Endothelial cell of umbilical vein (primary cell): ENCODE measurements at regions not wholly inside any gene's neighbourhood (a gene's known extent, or its start where the extent isn't known, plus 50 kb on each side); places are given as distances from the start of the nearest gene placed in this dataset.

Experiments
- BruUV-seq: library from RNA; stranded (reverse); fragments of 400-500 nt; replicated peaks from 2 replicates; lab custom pipeline; 2021; lab: Mats Ljungman, UMichigan
- CTCF ChIA-PET: fragments of 300-600, 350-600 bp; sonication (Branson Sonifier 250); formaldehyde crosslinking; loops from one replicate; lab custom pipeline; 2021; ENCODE audit warnings: antibody characterized with exemption, inconsistent platforms; lab: Charles Lee
- POLR2A ChIA-PET: fragments of 300-600, 350-600 bp; sonication (Branson Sonifier 250); formaldehyde crosslinking; loops from one replicate; lab custom pipeline; 2021; ENCODE audit warnings: antibody characterized with exemption, inconsistent platforms; lab: Charles Lee
- DNase-seq: peaks from one replicate; pipeline ENCODE4 v3.0.0-alpha.2; 2011; ENCODE audit warnings: low read depth, low spot score
- FAIRE-seq: peaks from 2 replicates; lab custom pipeline; 2011; peaks lifted over from hg19 to GRCh38; lab: Jason Lieb, UNC
- H2AFZ ChIP-seq: 2 replicates; pipeline ENCODE4 v1.6.0; 2012; ENCODE audit warnings: low read depth, low read length, control low read depth, inconsistent platforms
- H3K27ac ChIP-seq: 2 replicates; pipeline ENCODE4 v1.5.1; 2011; ENCODE audit warnings: low read depth, mild to moderate bottlenecking, control low read depth, low read length, moderate library complexity; ENCODE audit not compliant: insufficient read depth
- H3K27me3 ChIP-seq, 2 experiments: 2 replicates each; pipeline versions ENCODE4 v1.6.0 to v1.6.1; 2011; ENCODE audit warnings: low read length in 2 of 2, mixed read lengths in 1 of 2; ENCODE audit not compliant: control insufficient read depth in 2 of 2, insufficient read depth in 2 of 2
- H3K36me3 ChIP-seq, 2 experiments: 2 replicates in 1 of 2; 3 replicates in 1 of 2; pipeline ENCODE4 v1.5.1; 2011; ENCODE audit warnings: low read length in 2 of 2, mild to moderate bottlenecking in 1 of 2, moderate library complexity in 1 of 2; ENCODE audit not compliant: control insufficient read depth in 2 of 2, insufficient read depth in 2 of 2; ENCODE audit errors: extremely low read depth in 1 of 2
- H3K4me1 ChIP-seq: 3 replicates; pipeline ENCODE4 v1.5.1; 2011; ENCODE audit warnings: mild to moderate bottlenecking, low read length; ENCODE audit not compliant: control insufficient read depth, insufficient read depth; ENCODE audit errors: extremely low read depth
- H3K4me2 ChIP-seq: 2 replicates; pipeline ENCODE4 v1.6.1; 2011; ENCODE audit warnings: low read length, control low read depth, mixed read lengths; ENCODE audit not compliant: insufficient read depth
- H3K4me3 ChIP-seq, 3 experiments: fragments of 200-600 bp in 1 of 3; sonication (generic), shearing (Covaris generic) in 1 of 3; replicated peaks in 1 of 3; 2 replicates each; pipeline ENCODE4 v1.5.1; 2011 to 2016; ENCODE audit warnings: control low read depth in 3 of 3, low read length in 3 of 3, mild to moderate bottlenecking in 2 of 3, inconsistent platforms in 1 of 3, low read depth in 1 of 3, moderate library complexity in 1 of 3; ENCODE audit not compliant: insufficient read depth in 1 of 3
- H3K79me2 ChIP-seq: 2 replicates; pipeline ENCODE4 v1.6.0; 2012; ENCODE audit warnings: low read length, inconsistent platforms; ENCODE audit not compliant: control insufficient read depth, insufficient read depth
- H3K9ac ChIP-seq: replicated peaks from 2 replicates; pipeline ENCODE3; 2011; ENCODE audit warnings: low read length, control low read depth; ENCODE audit not compliant: insufficient read depth; ENCODE audit errors: extremely low read depth
- H3K9me1 ChIP-seq: replicated peaks from 3 replicates; pipeline ENCODE4 v1.6.0; 2011; ENCODE audit warnings: mild to moderate bottlenecking, low read length; ENCODE audit not compliant: control insufficient read depth, insufficient read depth; ENCODE audit errors: extremely low read depth
- H3K9me3 ChIP-seq: replicated peaks from 2 replicates; pipeline ENCODE4 v1.5.1; 2012; ENCODE audit warnings: low read length, inconsistent platforms; ENCODE audit not compliant: control insufficient read depth, insufficient read depth
- H4K20me1 ChIP-seq: replicated peaks from 2 replicates; pipeline ENCODE3; 2011; ENCODE audit warnings: mild to moderate bottlenecking, low read length; ENCODE audit not compliant: control insufficient read depth, insufficient read depth; ENCODE audit errors: extremely low read depth
- CTCF ChIP-seq, 2 donors: IDR thresholded peaks; 1 replicate in 1 of 2; 2 replicates in 1 of 2; pipeline ENCODE4 v1.5.1; 2011; ENCODE audit warnings: low read length in 2 of 2, mild to moderate bottlenecking in 2 of 2, moderate library complexity in 2 of 2, control low read depth in 1 of 2, inconsistent platforms in 1 of 2, low read depth in 1 of 2; ENCODE audit not compliant: insufficient read depth in 1 of 2; ENCODE audit errors: extremely low read depth in 1 of 2
- EZH2 ChIP-seq: IDR thresholded peaks from 2 replicates; pipeline ENCODE4 v1.6.1; 2012; ENCODE audit warnings: borderline replicate concordance, low read depth, mild to moderate bottlenecking, moderate library complexity, low read length, inconsistent platforms; ENCODE audit not compliant: severe bottlenecking
- FOS ChIP-seq: IDR thresholded peaks from 2 replicates; pipeline ENCODE4 v1.6.1; 2011; ENCODE audit warnings: mild to moderate bottlenecking, low read length, moderate library complexity, borderline replicate concordance; ENCODE audit not compliant: insufficient read depth
- JUN ChIP-seq: IDR thresholded peaks from 2 replicates; pipeline ENCODE4 v1.6.1; 2011; ENCODE audit warnings: borderline replicate concordance, low read depth; ENCODE audit not compliant: insufficient read length, insufficient read depth
- MYC ChIP-seq: IDR thresholded peaks from one replicate; pipeline ENCODE4 v1.6.1; 2011; ENCODE audit warnings: mild to moderate bottlenecking, low read depth, low read length
- POLR2A ChIP-seq: IDR thresholded peaks from 2 replicates; pipeline ENCODE4 v1.6.1; 2012; ENCODE audit warnings: low read depth, mild to moderate bottlenecking, control low read depth, low read length
- dilution Hi-C: fragments of 300-500 bp; cut with MboI; formaldehyde crosslinking; loops from one replicate; pipeline ENCODE4 v1.15.0; 2019; ENCODE audit warnings: low sequenced_read_pairs; ENCODE audit not compliant: extremely low pct_ligation_motif_present
- intact Hi-C: fragments of 100-400 bp; cut with micrococcal nuclease; formaldehyde crosslinking; loops from one replicate; pipeline ENCODE4 v1.10.0; 2022
- TF ChIP-seq, protein P1 (sequence below): IDR thresholded peaks from 2 replicates; pipeline ENCODE4 v1.6.1; 2011; ENCODE audit not compliant: insufficient read depth, insufficient read length

- intact Hi-C loops (no loop called here), dilution Hi-C loops (no loop called here)
- CTCF ChIA-PET, result interaction anchor here (0.8 to 1.3 kb wide), 2 partner anchors 9 to 48 kb away, joined by 3 read pairs; no protein-coding TSS in a partner anchor
- Histone ChIP-seq H2AFZ (no peak overlapping the region), H3K4me1 (no peaks in the 10 kb centered on the region), H3K9me3 (no peaks in the 10 kb centered on the region), H3K27ac (no peak overlapping the region), H3K4me3 (no peak overlapping the region), H3K9me1 (no peaks in the 10 kb centered on the region), H3K9ac (no peak overlapping the region), H4K20me1 (no peaks in the 10 kb centered on the region), H3K36me3 (no peaks in the 10 kb centered on the region), H3K27me3 (peaks cover 5% of the 10 kb centered on the region in 2 experiments), H3K79me2 (no peaks in the 10 kb centered on the region), H3K4me2 (no peak overlapping the region)
- POLR2A ChIA-PET, result no interaction called here
- FAIRE-seq, result no peak
- BruUV-seq, result no TSS peak
- DNase-seq, result no peak
- TF ChIP-seq FOS (no peak), JUN (no peak)
Observed at GRCh38 chr13:33752597-33752996, 65.4 kb upstream of the RFC3 start.

GRCh38 chr13:33756929-33757328, 61.0 kb upstream of the RFC3 start:
- dilution Hi-C loops, result no loop called here
- CTCF ChIA-PET, result no interaction called here
- no peaks in the 10 kb centered on the region for H3K9me1 ChIP-seq
- FAIRE-seq (no peak), DNase-seq (no peak)
- no peaks in the 10 kb centered on the region for H3K9me3 ChIP-seq
- intact Hi-C loops, result no loop called here
- H3K27me3 ChIP-seq, result peaks cover 5% of the 10 kb centered on the region in 2 experiments
- BruUV-seq, result no TSS peak
- TF ChIP-seq MYC, result no peak
- no peak for TF ChIP-seq POLR2A
- TF ChIP-seq, protein P1, sequence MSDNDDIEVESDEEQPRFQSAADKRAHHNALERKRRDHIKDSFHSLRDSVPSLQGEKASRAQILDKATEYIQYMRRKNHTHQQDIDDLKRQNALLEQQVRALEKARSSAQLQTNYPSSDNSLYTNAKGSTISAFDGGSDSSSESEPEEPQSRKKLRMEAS, result no peak
- no peak for TF ChIP-seq CTCF (IDR thresholded peaks at IDR 0.05; ENCODE audit: extremely low read depth in 1 of 2, insufficient read depth in 1 of 2, low read depth in 1 of 2, low read length in 2 of 2)
- no peak for TF ChIP-seq EZH2
- H3K79me2 ChIP-seq, result no peaks in the 10 kb centered on the region
- H2AFZ ChIP-seq, result no peak overlapping the region
- POLR2A ChIA-PET, result no interaction called here
- H4K20me1 ChIP-seq, result no peaks in the 10 kb centered on the region
- H3K9ac ChIP-seq, result no peak overlapping the region
- no peak overlapping the region for H3K4me2 ChIP-seq
- H3K4me3 ChIP-seq, result no peak overlapping the region
- H3K4me1 ChIP-seq, result no peaks in the 10 kb centered on the region
- no peak overlapping the region for H3K27ac ChIP-seq
- no peaks in the 10 kb centered on the region for H3K36me3 ChIP-seq
